ENCODE measurements at regions not wholly inside any gene's neighbourhood (a gene's known extent, or its start where the extent isn't known, plus 50 kb on each side); places are given as distances from the start of the nearest gene placed in this dataset.
"Not testable (repeated sequence)": the region's sequence is repeated elsewhere in the genome, so short reads cannot be mapped to it uniquely, and the experiment has no call there.

DNA sequence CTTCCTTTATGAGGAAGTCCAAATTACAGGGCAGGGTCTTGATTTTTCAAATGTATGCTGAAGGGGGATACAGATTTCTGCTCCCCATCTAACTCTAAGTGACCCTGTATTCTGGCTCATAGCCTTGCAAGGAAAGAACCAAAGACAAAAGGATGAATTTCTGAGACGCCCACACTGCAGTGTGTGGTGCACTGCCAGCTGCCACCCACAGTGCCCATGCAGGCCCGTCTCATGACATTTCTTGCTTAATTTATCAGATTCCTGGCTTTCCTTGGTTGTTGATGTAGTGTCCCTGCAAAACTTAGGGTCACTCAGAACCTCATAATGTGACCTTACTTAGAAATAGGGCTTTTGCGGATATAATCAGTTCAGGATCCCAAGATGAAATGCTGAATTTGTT lies 68.0 kb downstream of the CBLN4 start:
- H3K27ac ChIP-seq (ENCODE audit: low read depth in 2 of 2, low read length in 1 of 2), result no peak overlapping the region
- WGBS, 2 donors, result 70 to 77% methylated on average over 3 of the region's 3 CpGs
- H3K36me3 ChIP-seq (ENCODE audit: control insufficient read depth in 2 of 2, insufficient read depth in 2 of 2, low read length in 1 of 2), result no peaks in the 10 kb centered on the region
- no peaks in the 10 kb centered on the region for H3K4me1 ChIP-seq (ENCODE audit: control insufficient read depth in 2 of 2, insufficient read depth in 2 of 2, low read length in 1 of 2)
- H3K9me3 ChIP-seq (ENCODE audit: control insufficient read depth in 2 of 2, insufficient read depth in 1 of 2, low read depth in 1 of 2, low read length in 1 of 2), result no peaks in the 10 kb centered on the region
- no peak overlapping the region for H3K4me3 ChIP-seq (ENCODE audit: low read depth in 1 of 2, low read length in 2 of 2)
- H3K27me3 ChIP-seq (ENCODE audit: control insufficient read depth in 1 of 2, insufficient read depth in 2 of 2, low read length in 2 of 2), result no peaks in the 10 kb centered on the region

DNA sequence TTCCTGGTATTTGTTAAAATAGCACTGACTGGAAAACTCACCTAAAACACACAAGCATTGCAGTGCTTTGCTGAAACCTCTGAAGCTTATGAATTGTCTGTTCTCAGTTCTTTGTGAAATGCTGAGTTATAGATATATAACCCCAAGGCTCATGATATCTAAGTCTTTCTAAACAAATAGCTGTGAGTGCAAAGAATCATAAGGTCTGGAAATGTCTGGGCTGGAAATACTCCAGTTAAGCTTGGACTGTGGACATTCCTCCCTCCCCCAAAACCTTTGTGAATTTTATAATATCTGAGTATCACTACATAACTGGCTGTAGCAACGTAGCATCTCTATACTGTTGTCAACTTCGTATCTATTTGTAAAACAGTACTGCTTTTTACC lies 69.1 kb downstream of the CBLN4 start:
- no peak overlapping the region for H3K27ac ChIP-seq (ENCODE audit: low read depth in 2 of 2, low read length in 1 of 2)

DNA sequence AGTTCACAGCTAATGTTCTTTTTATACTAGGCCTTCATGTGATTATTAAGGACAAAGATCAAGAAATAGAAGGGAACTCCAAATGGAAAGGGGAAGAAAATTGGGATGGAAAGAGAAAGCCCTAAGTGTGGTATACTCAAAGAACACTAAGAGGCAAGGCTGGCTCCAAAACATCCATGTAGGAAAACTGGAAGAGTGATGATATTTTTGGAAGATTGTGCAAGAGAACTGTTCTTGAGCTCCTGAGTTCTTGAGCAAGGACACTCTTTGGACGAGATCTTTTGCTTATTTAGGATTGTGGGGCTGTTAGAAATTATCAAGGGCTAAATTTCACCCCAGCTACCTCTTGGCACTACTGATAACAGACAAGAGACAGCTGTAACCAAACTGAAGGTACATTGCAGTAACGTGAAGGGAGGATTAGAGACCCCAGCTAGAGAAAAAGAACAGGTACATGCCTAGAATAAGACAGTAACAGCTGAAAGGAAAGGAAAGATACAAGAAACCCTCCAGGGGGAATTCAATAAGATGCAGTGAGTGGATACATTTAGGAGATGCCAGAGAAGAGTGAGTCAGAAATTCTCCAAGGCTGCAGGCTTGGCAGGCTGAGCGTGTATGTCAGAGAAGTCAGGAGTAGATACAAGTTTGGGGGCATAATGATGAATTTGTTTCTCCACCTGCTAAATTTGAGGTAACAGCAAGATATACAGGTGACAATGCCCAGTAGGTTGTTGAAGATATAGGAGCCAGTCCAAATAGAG lies 69.7 kb downstream of the CBLN4 start:
- Histone ChIP-seq H3K36me3 (ENCODE audit: control insufficient read depth in 2 of 2, insufficient read depth in 2 of 2, low read length in 1 of 2) (no peaks in the 10 kb centered on the region), H3K9me3 (ENCODE audit: control insufficient read depth in 2 of 2, insufficient read depth in 1 of 2, low read depth in 1 of 2, low read length in 1 of 2) (no peaks in the 10 kb centered on the region), H3K4me1 (ENCODE audit: control insufficient read depth in 2 of 2, insufficient read depth in 2 of 2, low read length in 1 of 2) (no peaks in the 10 kb centered on the region), H3K4me3 (ENCODE audit: low read depth in 1 of 2, low read length in 2 of 2) (no peak overlapping the region), H3K27me3 (ENCODE audit: control insufficient read depth in 1 of 2, insufficient read depth in 2 of 2, low read length in 2 of 2) (no peaks in the 10 kb centered on the region), H3K27ac (ENCODE audit: low read depth in 2 of 2, low read length in 1 of 2) (no peak overlapping the region)
- 28 to 38% methylated on average over 3 of the region's 3 CpGs for WGBS, 2 donors

More for the DNA sequence above, 69.1 kb downstream of the CBLN4 start:
- Histone ChIP-seq H3K4me3 (ENCODE audit: low read depth in 1 of 2, low read length in 2 of 2) (no peak overlapping the region), H3K27me3 (ENCODE audit: control insufficient read depth in 1 of 2, insufficient read depth in 2 of 2, low read length in 2 of 2) (no peaks in the 10 kb centered on the region), H3K4me1 (ENCODE audit: control insufficient read depth in 2 of 2, insufficient read depth in 2 of 2, low read length in 1 of 2) (no peaks in the 10 kb centered on the region), H3K9me3 (ENCODE audit: control insufficient read depth in 2 of 2, insufficient read depth in 1 of 2, low read depth in 1 of 2, low read length in 1 of 2) (no peaks in the 10 kb centered on the region), H3K36me3 (ENCODE audit: control insufficient read depth in 2 of 2, insufficient read depth in 2 of 2, low read length in 1 of 2) (no peaks in the 10 kb centered on the region)
- 60 to 63% methylated on average over 2 of the region's 2 CpGs for WGBS, 2 donors

DNA sequence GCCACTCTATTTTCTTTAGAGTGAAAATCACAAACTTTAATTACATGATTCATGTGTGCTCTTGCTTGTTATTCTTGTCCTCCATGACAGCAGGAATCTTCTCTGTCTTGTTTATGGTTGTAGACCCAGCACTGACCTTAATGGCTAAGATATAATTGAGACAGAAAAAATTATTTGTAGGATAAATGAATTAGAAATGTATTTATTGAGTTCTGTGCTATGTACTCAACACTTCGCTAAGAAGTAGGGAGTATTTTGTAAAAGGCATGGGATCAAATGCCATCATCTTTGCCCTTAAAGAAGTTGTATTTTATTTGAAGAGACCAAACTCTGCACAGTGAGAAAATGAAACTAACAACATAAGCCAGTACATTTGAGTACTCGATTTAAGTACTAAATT lies 71.2 kb downstream of the CBLN4 start:
- Histone ChIP-seq H3K4me1 (ENCODE audit: control insufficient read depth in 2 of 2, insufficient read depth in 2 of 2, low read length in 1 of 2) (no peaks in the 10 kb centered on the region), H3K9me3 (ENCODE audit: control insufficient read depth in 2 of 2, insufficient read depth in 1 of 2, low read depth in 1 of 2, low read length in 1 of 2) (no peaks in the 10 kb centered on the region), H3K36me3 (ENCODE audit: control insufficient read depth in 2 of 2, insufficient read depth in 2 of 2, low read length in 1 of 2) (no peaks in the 10 kb centered on the region), H3K4me3 (ENCODE audit: low read depth in 1 of 2, low read length in 2 of 2) (no peak overlapping the region), H3K27me3 (ENCODE audit: control insufficient read depth in 1 of 2, insufficient read depth in 2 of 2, low read length in 2 of 2) (no peaks in the 10 kb centered on the region), H3K27ac (ENCODE audit: low read depth in 2 of 2, low read length in 1 of 2) (no peak overlapping the region)
- WGBS, 2 donors, result 84 to 88% methylated on average over 2 of the region's 2 CpGs

DNA sequence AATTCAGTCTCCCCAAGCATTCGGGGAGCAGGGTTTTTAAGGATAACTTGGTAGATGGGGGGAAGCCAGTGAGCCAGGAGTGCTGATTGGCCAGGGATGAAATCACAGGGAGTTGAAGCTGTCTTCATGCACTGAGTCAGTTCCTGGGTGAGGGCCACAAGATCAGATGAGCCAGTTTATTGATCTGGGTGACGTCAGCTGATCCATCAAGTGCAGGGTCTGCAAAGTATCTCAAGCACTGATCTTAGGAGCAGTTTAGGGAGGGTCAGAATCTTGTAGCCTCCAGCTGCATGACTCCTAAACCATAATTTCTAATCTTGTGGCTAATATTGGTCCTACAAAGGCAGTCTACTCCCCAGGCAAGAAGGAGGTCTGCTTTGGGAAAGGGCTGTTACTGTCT lies 74.4 kb downstream of the CBLN4 start:
- not testable (repeated sequence) for H3K27me3 ChIP-seq (ENCODE audit: control insufficient read depth in 1 of 2, insufficient read depth in 2 of 2, low read length in 2 of 2); H3K36me3 ChIP-seq (ENCODE audit: control insufficient read depth in 2 of 2, insufficient read depth in 2 of 2, low read length in 1 of 2); H3K4me1 ChIP-seq (ENCODE audit: control insufficient read depth in 2 of 2, insufficient read depth in 2 of 2, low read length in 1 of 2); H3K9me3 ChIP-seq (ENCODE audit: control insufficient read depth in 2 of 2, insufficient read depth in 1 of 2, low read depth in 1 of 2, low read length in 1 of 2); H3K4me3 ChIP-seq (ENCODE audit: low read depth in 1 of 2, low read length in 2 of 2); H3K27ac ChIP-seq (ENCODE audit: low read depth in 2 of 2, low read length in 1 of 2)
- whole genome bisulfite sequencing, 2 donors, result 69 to 80% methylated on average over 2 of the region's 2 CpGs

DNA sequence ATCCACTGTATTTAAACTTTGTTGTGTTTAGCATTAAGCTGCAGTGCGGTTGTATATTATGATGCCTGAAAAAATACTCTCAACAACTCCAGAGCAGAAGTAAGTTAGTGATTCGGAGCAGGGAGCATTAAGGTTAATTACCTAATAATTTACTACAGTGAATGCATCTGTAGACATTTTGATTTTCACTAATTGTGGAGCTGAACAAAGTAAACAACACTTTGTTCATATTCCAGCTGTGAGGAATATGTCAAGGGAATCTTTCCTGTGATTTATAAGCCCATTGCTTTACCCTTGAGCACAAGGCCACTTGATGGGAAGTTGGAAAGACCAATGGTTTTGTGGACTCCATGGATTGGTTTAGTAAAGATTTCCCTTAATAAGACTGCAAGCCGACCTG lies 77.1 kb downstream of the CBLN4 start:
- no peaks in the 10 kb centered on the region for H3K4me1 ChIP-seq (ENCODE audit: control insufficient read depth in 2 of 2, insufficient read depth in 2 of 2, low read length in 1 of 2)
- H3K4me3 ChIP-seq (ENCODE audit: low read depth in 1 of 2, low read length in 2 of 2), result no peak overlapping the region
- no peaks in the 10 kb centered on the region for H3K27me3 ChIP-seq (ENCODE audit: control insufficient read depth in 1 of 2, insufficient read depth in 2 of 2, low read length in 2 of 2)
- no peaks in the 10 kb centered on the region for H3K36me3 ChIP-seq (ENCODE audit: control insufficient read depth in 2 of 2, insufficient read depth in 2 of 2, low read length in 1 of 2)
- WGBS, 2 donors, result 56 to 61% methylated on average over 3 of the region's 3 CpGs
- no peaks in the 10 kb centered on the region for H3K9me3 ChIP-seq (ENCODE audit: control insufficient read depth in 2 of 2, insufficient read depth in 1 of 2, low read depth in 1 of 2, low read length in 1 of 2)
- H3K27ac ChIP-seq (ENCODE audit: low read depth in 2 of 2, low read length in 1 of 2), result no peak overlapping the region

DNA sequence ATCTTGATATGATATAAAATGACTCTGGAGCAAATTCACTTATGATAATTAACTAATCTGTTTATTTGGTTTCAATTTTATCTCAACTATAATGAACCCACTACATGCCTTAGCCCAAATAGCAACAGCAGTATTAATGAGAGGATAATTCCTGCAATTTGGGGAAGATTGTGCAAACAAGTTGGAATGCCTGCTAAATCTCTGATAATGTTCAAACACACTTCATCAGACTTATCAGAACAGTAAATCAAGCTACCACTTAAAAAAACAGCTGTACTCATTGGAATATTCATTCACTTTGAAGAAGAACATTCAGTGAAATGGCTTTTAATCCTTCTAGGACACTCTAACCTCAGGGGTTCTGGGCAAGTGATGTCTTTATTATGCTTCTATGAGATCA lies 85.4 kb downstream of the CBLN4 start:
- Histone ChIP-seq H3K9me3 (ENCODE audit: control insufficient read depth in 2 of 2, insufficient read depth in 1 of 2, low read depth in 1 of 2, low read length in 1 of 2) (no peaks in the 10 kb centered on the region), H3K36me3 (ENCODE audit: control insufficient read depth in 2 of 2, insufficient read depth in 2 of 2, low read length in 1 of 2) (no peaks in the 10 kb centered on the region), H3K27me3 (ENCODE audit: control insufficient read depth in 1 of 2, insufficient read depth in 2 of 2, low read length in 2 of 2) (no peaks in the 10 kb centered on the region), H3K4me1 (ENCODE audit: control insufficient read depth in 2 of 2, insufficient read depth in 2 of 2, low read length in 1 of 2) (no peaks in the 10 kb centered on the region), H3K4me3 (ENCODE audit: low read depth in 1 of 2, low read length in 2 of 2) (no peak overlapping the region), H3K27ac (ENCODE audit: low read depth in 2 of 2, low read length in 1 of 2) (no peak overlapping the region)

DNA sequence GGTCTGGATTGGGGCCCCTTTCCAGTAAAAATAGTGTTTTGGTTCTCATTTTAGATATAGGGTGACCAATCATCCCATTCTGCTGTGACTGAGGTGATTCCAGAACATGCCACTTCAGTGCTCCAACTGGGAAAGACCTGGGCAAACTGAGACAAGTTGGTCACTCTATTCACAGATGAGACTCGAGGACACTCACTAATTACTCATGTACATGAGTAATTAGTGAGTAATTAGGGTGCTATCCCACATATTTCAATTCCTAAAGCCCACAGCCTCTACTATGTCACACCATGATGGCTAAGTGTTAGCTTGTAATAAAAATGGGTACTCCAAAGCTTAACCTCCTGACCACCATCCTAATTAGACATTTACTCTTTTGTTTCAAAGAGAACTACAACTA lies 86.0 kb downstream of the CBLN4 start:
- no peaks in the 10 kb centered on the region for H3K27me3 ChIP-seq (ENCODE audit: control insufficient read depth in 1 of 2, insufficient read depth in 2 of 2, low read length in 2 of 2)

DNA sequence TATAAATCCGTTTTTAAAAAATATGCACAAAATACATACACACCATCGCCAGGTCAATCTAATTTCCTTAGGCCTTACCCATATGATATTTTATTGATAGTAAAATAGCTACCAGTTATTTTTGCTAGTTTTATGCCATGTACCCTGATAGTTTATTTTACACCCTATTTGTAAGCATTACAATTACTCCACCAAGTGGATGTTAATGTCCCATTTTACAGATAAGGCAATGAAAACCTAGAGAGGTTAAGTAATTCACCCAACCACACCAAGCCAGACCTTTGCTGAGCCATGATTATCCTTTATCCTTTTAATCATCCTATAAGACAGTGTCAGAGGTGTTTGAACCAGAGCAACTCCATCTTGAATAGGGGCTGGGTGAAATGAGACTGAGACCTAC lies 86.8 kb downstream of the CBLN4 start:
- Histone ChIP-seq H3K36me3 (ENCODE audit: control insufficient read depth in 2 of 2, insufficient read depth in 2 of 2, low read length in 1 of 2) (no peaks in the 10 kb centered on the region), H3K4me3 (ENCODE audit: low read depth in 1 of 2, low read length in 2 of 2) (no peak overlapping the region), H3K4me1 (ENCODE audit: control insufficient read depth in 2 of 2, insufficient read depth in 2 of 2, low read length in 1 of 2) (no peaks in the 10 kb centered on the region), H3K27ac (ENCODE audit: low read depth in 2 of 2, low read length in 1 of 2) (no peak overlapping the region), H3K27me3 (ENCODE audit: control insufficient read depth in 1 of 2, insufficient read depth in 2 of 2, low read length in 2 of 2) (no peaks in the 10 kb centered on the region), H3K9me3 (ENCODE audit: control insufficient read depth in 2 of 2, insufficient read depth in 1 of 2, low read depth in 1 of 2, low read length in 1 of 2) (no peaks in the 10 kb centered on the region)
- WGBS, 2 donors, result 81 to 85% methylated on average over 2 of the region's 2 CpGs

More for the DNA sequence above, 86.0 kb downstream of the CBLN4 start:
- no peaks in the 10 kb centered on the region for H3K36me3 ChIP-seq (ENCODE audit: control insufficient read depth in 2 of 2, insufficient read depth in 2 of 2, low read length in 1 of 2)
- no peak overlapping the region for H3K27ac ChIP-seq (ENCODE audit: low read depth in 2 of 2, low read length in 1 of 2)
- no peaks in the 10 kb centered on the region for H3K4me1 ChIP-seq (ENCODE audit: control insufficient read depth in 2 of 2, insufficient read depth in 2 of 2, low read length in 1 of 2)
- 22 to 32% methylated on average over 1 of the region's 1 CpG for WGBS, 2 donors
- no peak overlapping the region for H3K4me3 ChIP-seq (ENCODE audit: low read depth in 1 of 2, low read length in 2 of 2)
- H3K9me3 ChIP-seq (ENCODE audit: control insufficient read depth in 2 of 2, insufficient read depth in 1 of 2, low read depth in 1 of 2, low read length in 1 of 2), result no peaks in the 10 kb centered on the region

DNA sequence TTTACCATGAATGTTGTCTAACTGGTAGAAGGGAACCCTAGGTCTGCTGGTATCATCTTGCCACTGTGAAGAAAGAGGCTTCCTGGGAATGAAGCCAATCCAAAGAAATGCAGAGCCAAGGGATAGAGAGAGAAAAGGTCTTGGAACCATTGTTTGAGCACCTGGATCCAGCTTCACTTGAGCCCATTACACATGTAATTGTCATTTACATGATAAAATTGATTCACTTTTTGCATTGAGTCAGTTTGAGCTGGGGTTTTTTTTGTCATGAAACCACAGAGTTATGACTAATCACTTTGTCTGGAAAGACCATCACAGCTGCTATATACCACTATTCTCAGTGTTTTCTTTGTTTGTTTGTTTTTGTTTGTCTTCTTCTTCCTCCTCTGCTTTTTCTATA lies 112.3 kb downstream of the CBLN4 start:
- no peak overlapping the region for H3K4me3 ChIP-seq (ENCODE audit: low read depth in 1 of 2, low read length in 2 of 2)
- no peaks in the 10 kb centered on the region for H3K36me3 ChIP-seq (ENCODE audit: control insufficient read depth in 2 of 2, insufficient read depth in 2 of 2, low read length in 1 of 2)
- H3K9me3 ChIP-seq (ENCODE audit: control insufficient read depth in 2 of 2, insufficient read depth in 1 of 2, low read depth in 1 of 2, low read length in 1 of 2), result no peaks in the 10 kb centered on the region
- H3K4me1 ChIP-seq (ENCODE audit: control insufficient read depth in 2 of 2, insufficient read depth in 2 of 2, low read length in 1 of 2), result no peaks in the 10 kb centered on the region
- H3K27me3 ChIP-seq (ENCODE audit: control insufficient read depth in 1 of 2, insufficient read depth in 2 of 2, low read length in 2 of 2), result no peaks in the 10 kb centered on the region
- no peak overlapping the region for H3K27ac ChIP-seq (ENCODE audit: low read depth in 2 of 2, low read length in 1 of 2)
